ENCODE measurements at regions not wholly inside any gene's neighbourhood (a gene's known extent, or its start where the extent isn't known, plus 50 kb on each side); places are given as distances from the start of the nearest gene placed in this dataset.
"Not testable (repeated sequence)": the region's sequence is repeated elsewhere in the genome, so short reads cannot be mapped to it uniquely, and the experiment has no call there.

- not testable (repeated sequence) for H3K27me3 ChIP-seq (ENCODE audit: control insufficient read depth, insufficient read depth, low read length); DNase-seq; H3K36me3 ChIP-seq (replicated peaks; ENCODE audit: control insufficient read depth, insufficient read depth, low read length); H3K4me3 ChIP-seq (ENCODE audit: insufficient read depth, low read depth, low read length)
Observed at GRCh38 chr7:135872861-135873260, 104.3 kb downstream of the MTPN start.

GRCh38 chr7:135862586-135863340 is 114.2 kb upstream of the FAM180A start:
- DNase-seq: no peak
- H3K4me3 ChIP-seq (ENCODE audit: insufficient read depth, low read depth, low read length): no peak overlapping the region
- H3K36me3 ChIP-seq (replicated peaks; ENCODE audit: control insufficient read depth, insufficient read depth, low read length): no peaks in the 10 kb centered on the region
- H3K27me3 ChIP-seq (ENCODE audit: control insufficient read depth, insufficient read depth, low read length): no peaks in the 10 kb centered on the region

GRCh38 chr7:135859538-135859937 is 110.9 kb upstream of the FAM180A start:
- no peak for DNase-seq

GRCh38 chr7:135858851-135859250 is 110.2 kb upstream of the FAM180A start:
- Histone ChIP-seq H3K4me3 (ENCODE audit: insufficient read depth, low read depth, low read length) (no peak overlapping the region), H3K36me3 (replicated peaks; ENCODE audit: control insufficient read depth, insufficient read depth, low read length) (no peaks in the 10 kb centered on the region), H3K27me3 (ENCODE audit: control insufficient read depth, insufficient read depth, low read length) (no peaks in the 10 kb centered on the region)
- no peak for DNase-seq

More at GRCh38 chr7:135859538-135859937, 110.9 kb upstream of the FAM180A start:
- Histone ChIP-seq H3K36me3 (replicated peaks; ENCODE audit: control insufficient read depth, insufficient read depth, low read length) (no peaks in the 10 kb centered on the region), H3K4me3 (ENCODE audit: insufficient read depth, low read depth, low read length) (no peak overlapping the region), H3K27me3 (ENCODE audit: control insufficient read depth, insufficient read depth, low read length) (no peaks in the 10 kb centered on the region)

GRCh38 chr7:135858379-135858778 is 109.8 kb upstream of the FAM180A start:
- H3K36me3 ChIP-seq (replicated peaks; ENCODE audit: control insufficient read depth, insufficient read depth, low read length): no peaks in the 10 kb centered on the region

GRCh38 chr7:135857519-135858274 is 109.1 kb upstream of the FAM180A start:
- Histone ChIP-seq H3K36me3 (replicated peaks; ENCODE audit: control insufficient read depth, insufficient read depth, low read length) (no peaks in the 10 kb centered on the region), H3K4me3 (ENCODE audit: insufficient read depth, low read depth, low read length) (no peak overlapping the region), H3K27me3 (ENCODE audit: control insufficient read depth, insufficient read depth, low read length) (no peaks in the 10 kb centered on the region)
- no peak for DNase-seq

More at GRCh38 chr7:135858379-135858778, 109.8 kb upstream of the FAM180A start:
- Histone ChIP-seq H3K4me3 (ENCODE audit: insufficient read depth, low read depth, low read length) (no peak overlapping the region), H3K27me3 (ENCODE audit: control insufficient read depth, insufficient read depth, low read length) (no peaks in the 10 kb centered on the region)
- no peak for DNase-seq

GRCh38 chr7:135856356-135857144 is 107.9 kb upstream of the FAM180A start:
- DNase-seq: no peak

GRCh38 chr7:135855846-135856245 is 107.2 kb upstream of the FAM180A start:
- DNase-seq: peak; percentile 22
- no peaks in the 10 kb centered on the region for H3K36me3 ChIP-seq (replicated peaks; ENCODE audit: control insufficient read depth, insufficient read depth, low read length)
- no peak overlapping the region for H3K4me3 ChIP-seq (ENCODE audit: insufficient read depth, low read depth, low read length)
- H3K27me3 ChIP-seq (ENCODE audit: control insufficient read depth, insufficient read depth, low read length): no peaks in the 10 kb centered on the region

More at GRCh38 chr7:135856356-135857144, 107.9 kb upstream of the FAM180A start:
- Histone ChIP-seq H3K27me3 (ENCODE audit: control insufficient read depth, insufficient read depth, low read length) (no peaks in the 10 kb centered on the region), H3K4me3 (ENCODE audit: insufficient read depth, low read depth, low read length) (no peak overlapping the region), H3K36me3 (replicated peaks; ENCODE audit: control insufficient read depth, insufficient read depth, low read length) (no peaks in the 10 kb centered on the region)

GRCh38 chr7:135853499-135853898 is 104.9 kb upstream of the FAM180A start:
- Histone ChIP-seq H3K4me3 (ENCODE audit: insufficient read depth, low read depth, low read length) (no peak overlapping the region), H3K36me3 (replicated peaks; ENCODE audit: control insufficient read depth, insufficient read depth, low read length) (no peaks in the 10 kb centered on the region), H3K27me3 (ENCODE audit: control insufficient read depth, insufficient read depth, low read length) (no peaks in the 10 kb centered on the region)
- no peak for DNase-seq

- no peak overlapping the region for H3K4me3 ChIP-seq (ENCODE audit: insufficient read depth, low read depth, low read length)
- no peak for DNase-seq
Observed at GRCh38 chr7:135853008-135853407, 104.4 kb upstream of the FAM180A start.

GRCh38 chr7:135847242-135847641 is 98.6 kb upstream of the FAM180A start:
- Histone ChIP-seq H3K36me3 (replicated peaks; ENCODE audit: control insufficient read depth, insufficient read depth, low read length) (no peaks in the 10 kb centered on the region), H3K27me3 (ENCODE audit: control insufficient read depth, insufficient read depth, low read length) (no peaks in the 10 kb centered on the region), H3K4me3 (ENCODE audit: insufficient read depth, low read depth, low read length) (no peak overlapping the region)
- DNase-seq: no peak

More at GRCh38 chr7:135853008-135853407, 104.4 kb upstream of the FAM180A start:
- no peaks in the 10 kb centered on the region for H3K36me3 ChIP-seq (replicated peaks; ENCODE audit: control insufficient read depth, insufficient read depth, low read length)
- no peaks in the 10 kb centered on the region for H3K27me3 ChIP-seq (ENCODE audit: control insufficient read depth, insufficient read depth, low read length)

- no peaks in the 10 kb centered on the region for H3K36me3 ChIP-seq (replicated peaks; ENCODE audit: control insufficient read depth, insufficient read depth, low read length)
- DNase-seq: no peak
- H3K27me3 ChIP-seq (ENCODE audit: control insufficient read depth, insufficient read depth, low read length): no peaks in the 10 kb centered on the region
- no peak overlapping the region for H3K4me3 ChIP-seq (ENCODE audit: insufficient read depth, low read depth, low read length)
Observed at GRCh38 chr7:135846339-135846738, 97.7 kb upstream of the FAM180A start.

GRCh38 chr7:135845415-135846075 is 96.9 kb upstream of the FAM180A start:
- Histone ChIP-seq H3K4me3 (ENCODE audit: insufficient read depth, low read depth, low read length) (no peak overlapping the region), H3K27me3 (ENCODE audit: control insufficient read depth, insufficient read depth, low read length) (no peaks in the 10 kb centered on the region), H3K36me3 (replicated peaks; ENCODE audit: control insufficient read depth, insufficient read depth, low read length) (no peaks in the 10 kb centered on the region)
- no peak for DNase-seq

GRCh38 chr7:135844903-135845302 is 96.3 kb upstream of the FAM180A start:
- Histone ChIP-seq H3K4me3 (ENCODE audit: insufficient read depth, low read depth, low read length) (no peak overlapping the region), H3K36me3 (replicated peaks; ENCODE audit: control insufficient read depth, insufficient read depth, low read length) (no peaks in the 10 kb centered on the region), H3K27me3 (ENCODE audit: control insufficient read depth, insufficient read depth, low read length) (no peaks in the 10 kb centered on the region)
- no peak for DNase-seq

Measured in H7 (cell line).